ENCODE measurements at regions not wholly inside any gene's neighbourhood (a gene's known extent, or its start where the extent isn't known, plus 50 kb on each side); places are given as distances from the start of the nearest gene placed in this dataset.
"Not testable (repeated sequence)": the region's sequence is repeated elsewhere in the genome, so short reads cannot be mapped to it uniquely, and the experiment has no call there.

GRCh38 chr16:80114699-80115098 is 426.1 kb upstream of the DYNLRB2 start:
- no peak for DNase-seq

GRCh38 chr16:80113873-80114574 is 426.8 kb upstream of the DYNLRB2 start:
- DNase-seq = no peak

- DNase-seq = no peak
Measured at GRCh38 chr16:80109581-80109980, 431.2 kb upstream of the DYNLRB2 start.

GRCh38 chr16:80107900-80108299 is 432.9 kb upstream of the DYNLRB2 start:
- DNase-seq = no peak

GRCh38 chr16:80105751-80106150 is 435.0 kb upstream of the DYNLRB2 start:
- no peak for DNase-seq

- no peak for DNase-seq
Measured at GRCh38 chr16:80105160-80105559, 435.6 kb upstream of the DYNLRB2 start.

- DNase-seq = no peak
Measured at GRCh38 chr16:80104401-80104800, 436.4 kb upstream of the DYNLRB2 start.

- DNase-seq = no peak
Measured at GRCh38 chr16:80103463-80103862, 437.3 kb upstream of the DYNLRB2 start.

GRCh38 chr16:80100846-80101451 is 439.8 kb upstream of the DYNLRB2 start:
- no peak for DNase-seq

- DNase-seq = no peak
Measured at GRCh38 chr16:80100186-80100585, 440.6 kb upstream of the DYNLRB2 start.

GRCh38 chr16:80097098-80097497 is 443.7 kb upstream of the DYNLRB2 start:
- no peak for DNase-seq

- DNase-seq = no peak
Measured at GRCh38 chr16:80092681-80093080, 448.1 kb upstream of the DYNLRB2 start.

- not testable (repeated sequence) for DNase-seq
Measured at GRCh38 chr16:80091453-80091852, 449.3 kb upstream of the DYNLRB2 start.

GRCh38 chr16:80085606-80086005 is 455.2 kb upstream of the DYNLRB2 start:
- no peak for DNase-seq

- no peak for DNase-seq
Measured at GRCh38 chr16:80084614-80085013, 456.2 kb upstream of the DYNLRB2 start.

GRCh38 chr16:80084163-80084562 is 456.6 kb upstream of the DYNLRB2 start:
- DNase-seq = no peak

- DNase-seq = no peak
Measured at GRCh38 chr16:80082906-80083305, 457.9 kb upstream of the DYNLRB2 start.

GRCh38 chr16:80081846-80082245 is 458.9 kb upstream of the DYNLRB2 start:
- no peak for DNase-seq

GRCh38 chr16:80080287-80080851 is 460.4 kb upstream of the DYNLRB2 start:
- DNase-seq = no peak

- no peak for DNase-seq
Measured at GRCh38 chr16:80079072-80079471, 461.7 kb upstream of the DYNLRB2 start.

GRCh38 chr16:80077696-80078095 is 463.1 kb upstream of the DYNLRB2 start:
- DNase-seq = no peak

GRCh38 chr16:80074329-80074728 is 466.5 kb upstream of the DYNLRB2 start:
- no peak for DNase-seq

- no peak for DNase-seq
Measured at GRCh38 chr16:80071964-80072456, 468.8 kb upstream of the DYNLRB2 start.
